LNCAP (cell line): ENCODE measurements at regions not wholly inside any gene's neighbourhood (a gene's known extent, or its start where the extent isn't known, plus 50 kb on each side); places are given as distances from the start of the nearest gene placed in this dataset.

ENCODE experiments used
- TF ChIP-seq, protein P1 (sequence below): fragments of 450-650 bp; IDR thresholded peaks from 2 replicates; pipeline ENCODE4 v1.5.1; 2017; ENCODE audit warnings: mild to moderate bottlenecking

DNA sequence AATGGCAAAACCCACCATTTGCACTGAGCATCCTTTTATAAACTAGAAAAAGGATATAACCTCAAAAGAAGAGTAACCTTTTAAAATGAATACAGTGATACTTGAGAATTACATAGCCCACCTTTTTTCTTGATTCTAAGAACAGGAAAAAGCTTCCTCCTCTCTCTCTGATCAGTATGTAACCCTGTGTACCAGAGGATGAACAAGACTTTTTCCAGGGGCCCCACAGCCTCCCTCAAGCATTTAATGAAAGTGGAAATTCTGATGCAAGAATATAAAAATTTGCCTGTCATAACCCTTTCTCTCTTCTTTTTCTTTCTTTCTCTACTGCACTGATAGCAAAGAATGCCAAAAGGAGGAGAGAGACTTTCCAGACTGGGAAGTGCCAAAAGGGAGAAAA is 64.2 kb upstream of the BTN3A2 start:
- TF ChIP-seq, protein P1, sequence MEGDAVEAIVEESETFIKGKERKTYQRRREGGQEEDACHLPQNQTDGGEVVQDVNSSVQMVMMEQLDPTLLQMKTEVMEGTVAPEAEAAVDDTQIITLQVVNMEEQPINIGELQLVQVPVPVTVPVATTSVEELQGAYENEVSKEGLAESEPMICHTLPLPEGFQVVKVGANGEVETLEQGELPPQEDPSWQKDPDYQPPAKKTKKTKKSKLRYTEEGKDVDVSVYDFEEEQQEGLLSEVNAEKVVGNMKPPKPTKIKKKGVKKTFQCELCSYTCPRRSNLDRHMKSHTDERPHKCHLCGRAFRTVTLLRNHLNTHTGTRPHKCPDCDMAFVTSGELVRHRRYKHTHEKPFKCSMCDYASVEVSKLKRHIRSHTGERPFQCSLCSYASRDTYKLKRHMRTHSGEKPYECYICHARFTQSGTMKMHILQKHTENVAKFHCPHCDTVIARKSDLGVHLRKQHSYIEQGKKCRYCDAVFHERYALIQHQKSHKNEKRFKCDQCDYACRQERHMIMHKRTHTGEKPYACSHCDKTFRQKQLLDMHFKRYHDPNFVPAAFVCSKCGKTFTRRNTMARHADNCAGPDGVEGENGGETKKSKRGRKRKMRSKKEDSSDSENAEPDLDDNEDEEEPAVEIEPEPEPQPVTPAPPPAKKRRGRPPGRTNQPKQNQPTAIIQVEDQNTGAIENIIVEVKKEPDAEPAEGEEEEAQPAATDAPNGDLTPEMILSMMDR, result no peak

DNA sequence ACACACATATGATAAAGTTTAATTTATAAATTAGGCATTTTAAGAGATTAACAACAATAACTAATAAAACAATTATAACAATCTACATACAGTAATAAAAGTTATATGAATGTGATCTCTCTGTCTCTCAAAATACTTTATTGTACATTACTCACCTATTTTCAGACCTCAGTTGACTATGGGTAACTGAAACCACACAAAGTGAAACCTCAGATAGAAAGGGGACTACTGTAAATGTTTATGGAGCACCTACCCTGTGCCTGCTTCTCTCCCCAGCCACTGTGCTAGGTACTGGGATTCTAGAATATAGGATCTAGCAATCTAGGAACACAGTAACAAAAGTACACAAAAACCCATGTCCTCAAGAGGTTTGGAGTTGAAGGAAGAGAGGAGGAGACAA is 63.4 kb upstream of the BTN3A2 start:
- TF ChIP-seq, protein P1, result no peak

DNA sequence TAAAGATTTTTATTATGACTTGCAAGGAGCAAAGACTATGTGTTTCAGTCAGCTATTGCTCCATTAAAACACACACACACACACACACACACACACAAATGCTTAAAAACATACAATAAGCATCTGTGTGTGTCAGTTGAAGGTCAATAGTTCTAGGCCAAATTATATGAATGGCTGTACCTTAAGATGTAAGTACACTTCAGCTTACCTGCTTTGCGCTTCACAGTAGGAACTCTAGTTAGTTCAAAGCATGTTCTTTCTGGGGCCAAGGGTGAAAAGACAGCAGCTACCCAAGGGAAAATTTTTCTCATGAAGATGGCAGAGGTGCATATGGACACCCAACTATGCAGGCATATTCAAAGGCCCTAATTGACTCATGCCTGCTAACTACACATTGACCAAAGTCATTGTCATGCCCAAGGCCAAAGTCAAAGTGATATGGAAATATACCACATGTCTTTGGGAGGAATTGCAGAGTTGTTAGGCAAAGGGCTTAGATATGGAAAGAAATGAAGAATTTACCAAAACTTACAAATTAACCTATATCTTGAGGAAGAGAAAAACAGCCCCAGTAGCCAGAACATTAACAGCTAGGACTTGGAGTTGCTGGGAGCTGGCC is 61.9 kb upstream of the BTN3A2 start:
- TF ChIP-seq, protein P1, result no peak

DNA sequence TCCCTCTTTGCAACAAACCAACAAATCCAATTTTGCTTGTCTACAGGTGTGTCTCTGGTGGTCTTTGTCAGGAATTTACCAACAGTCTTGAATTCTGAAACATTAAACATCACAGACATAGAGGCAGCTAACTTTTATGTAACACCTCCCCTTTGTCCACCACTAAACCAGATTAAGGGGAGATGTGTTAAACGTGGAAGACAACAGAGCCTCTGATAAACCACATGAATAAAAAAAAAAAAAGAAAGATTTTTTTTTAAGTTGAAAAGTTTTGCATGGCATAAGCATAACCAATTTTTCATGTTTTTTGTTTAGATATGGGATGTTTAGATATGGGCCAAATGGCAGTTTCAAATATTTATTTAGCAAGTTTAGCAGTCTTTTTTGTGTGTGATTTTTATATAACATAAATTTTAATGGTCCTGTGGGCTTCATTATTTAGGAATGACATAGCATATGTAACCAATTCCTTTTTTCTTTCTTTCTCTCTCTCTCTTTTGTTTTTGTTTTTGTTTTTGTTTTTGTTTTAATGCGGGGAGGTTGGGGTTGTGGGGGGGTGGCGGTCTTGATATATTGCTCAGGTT is 60.7 kb upstream of the BTN3A2 start:
- TF ChIP-seq, protein P1, result no peak

DNA sequence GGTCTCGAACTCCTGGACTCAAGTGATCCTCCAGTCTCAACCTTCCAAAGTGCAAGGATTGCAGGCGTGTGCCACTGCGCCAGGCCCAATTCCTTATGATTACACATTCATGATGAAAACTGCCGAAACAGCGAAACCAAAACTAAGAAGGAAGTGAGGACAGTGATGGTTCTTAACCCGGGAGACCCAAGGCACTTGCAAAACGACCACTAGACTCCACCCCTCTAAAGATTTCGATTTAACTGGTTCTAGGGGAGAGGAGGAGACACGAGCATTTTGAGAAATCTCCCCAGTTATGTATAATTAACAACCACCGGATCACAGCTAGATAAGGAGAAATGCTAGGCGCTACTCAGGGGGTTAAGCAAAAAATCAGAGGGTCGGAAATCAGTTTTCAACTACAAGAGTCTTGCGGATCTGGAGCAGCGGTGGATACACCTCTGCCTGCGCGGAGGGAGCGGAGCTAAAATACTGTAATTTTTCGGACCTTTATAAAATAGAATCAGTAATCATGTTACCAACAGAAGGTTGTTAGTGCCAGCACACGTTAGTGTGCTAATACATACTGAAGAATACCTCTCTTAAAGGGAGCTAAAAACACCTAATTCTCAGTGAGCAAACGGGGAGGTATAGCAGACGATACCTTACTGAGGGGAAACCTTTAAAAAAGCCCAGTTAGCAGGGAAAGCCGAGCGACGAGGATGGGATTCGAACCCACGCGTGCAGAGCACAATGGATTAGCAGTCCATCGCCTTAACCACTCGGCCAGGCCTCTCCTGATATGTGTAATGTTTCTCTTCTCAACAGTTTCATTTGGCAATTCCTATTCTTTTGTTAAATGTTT is 60.0 kb upstream of the BTN3A2 start:
- TF ChIP-seq, protein P1, result no peak

DNA sequence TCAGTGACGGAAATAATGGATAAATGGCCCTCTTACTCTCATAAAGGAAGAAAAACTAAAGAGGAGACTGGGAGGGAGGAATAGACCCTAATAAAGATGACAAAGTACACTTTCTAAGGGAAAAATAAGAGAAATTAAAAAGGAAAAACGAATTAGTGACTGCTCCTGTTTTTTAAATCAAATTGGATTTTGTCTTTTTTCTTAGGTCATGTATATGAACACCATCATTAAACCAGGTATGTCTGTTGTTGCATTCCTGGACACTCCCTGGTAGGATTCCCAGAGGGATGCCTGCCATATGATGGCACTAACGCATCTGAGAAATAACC is 59.4 kb upstream of the BTN3A2 start:
- TF ChIP-seq, protein P1, result no peak

DNA sequence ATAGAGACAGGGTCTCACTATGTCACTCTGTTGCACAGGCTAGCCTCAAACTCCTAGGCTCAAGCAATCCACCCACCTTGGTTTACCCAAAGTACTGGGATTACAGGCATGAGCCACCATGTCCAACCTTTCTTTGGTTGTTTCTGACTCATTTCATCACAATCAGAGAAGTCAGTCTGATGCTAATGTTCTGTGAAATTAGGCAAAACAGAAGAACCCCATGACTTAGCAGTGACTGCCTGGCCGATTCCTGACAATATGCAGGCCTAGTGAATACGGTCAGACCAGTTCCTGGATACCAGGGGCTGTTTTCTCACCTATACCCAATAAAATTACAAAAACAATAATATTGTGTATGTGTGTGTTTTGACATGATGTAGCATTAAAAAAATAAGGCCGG is 58.8 kb upstream of the BTN3A2 start:
- TF ChIP-seq, protein P1, result no peak
